NT2/D1 (cell line): ENCODE measurements at regions not wholly inside any gene's neighbourhood (a gene's known extent, or its start where the extent isn't known, plus 50 kb on each side); places are given as distances from the start of the nearest gene placed in this dataset.

ENCODE experiments used
- YY1 ChIP-seq: IDR thresholded peaks from 2 replicates; pipeline ENCODE4 v1.6.1; 2011; ENCODE audit not compliant: insufficient read length, insufficient read depth
- ZNF274 ChIP-seq: IDR thresholded peaks from 2 replicates; pipeline ENCODE4 v1.6.1; 2011; ENCODE audit warnings: mild to moderate bottlenecking, low read depth, low read length

DNA sequence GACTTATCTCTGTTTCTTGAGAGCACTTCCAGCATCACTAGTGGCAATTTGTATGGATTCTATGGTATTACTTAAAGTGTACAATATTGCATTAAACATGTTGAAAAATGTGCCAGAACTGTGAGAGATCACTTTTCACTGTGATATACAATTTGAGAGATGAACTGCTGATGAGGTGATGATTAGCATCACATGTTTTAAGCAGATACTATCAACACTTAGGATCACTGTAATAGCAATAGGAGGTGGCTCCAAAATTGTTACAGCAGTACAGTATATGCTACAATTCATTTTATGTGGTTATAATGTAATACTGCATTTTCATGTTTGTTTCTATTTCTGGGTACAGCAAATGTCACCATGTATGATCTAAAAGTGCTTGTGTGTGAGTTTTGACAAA, 570.0 kb downstream of the PTPRC start:
- TF ChIP-seq ZNF274 (no peak), YY1 (no peak)
